GM23338 (cell line): ENCODE measurements at regions not wholly inside any gene's neighbourhood (a gene's known extent, or its start where the extent isn't known, plus 50 kb on each side); places are given as distances from the start of the nearest gene placed in this dataset.
A peak's percentile ranks its signal among the peaks of the same experiment; 100 is the strongest.

ENCODE experiments used
- ATAC-seq: fragments of 200-7000 bp; cut with Tn5 transposase; 3 replicates; pipeline ENCODE4 v1.9.1; 2020
- DNase-seq: peaks from one replicate; pipeline ENCODE4 v3.0.0-alpha.2; 2015; ENCODE audit warnings: low spot score
- H2AFZ ChIP-seq: fragments of 200-600 bp; sonication (generic); 2 replicates; pipeline ENCODE4 v1.8.0; 2016; ENCODE audit warnings: antibody characterized with exemption, mild to moderate bottlenecking, moderate library complexity
- H3F3A ChIP-seq: fragments of 200-600 bp; sonication (generic); replicated peaks from 2 replicates; pipeline ENCODE4 v1.8.0; 2017; ENCODE audit warnings: antibody characterized with exemption, mixed run types, low read depth
- H3K27ac ChIP-seq: fragments of 200-600 bp; sonication (generic); 2 replicates; pipeline ENCODE4 v1.6.1; 2016; ENCODE audit warnings: low read depth
- H3K27me3 ChIP-seq: fragments of 200-600 bp; sonication (generic); 2 replicates; pipeline ENCODE4 v1.8.0; 2016; ENCODE audit warnings: mild to moderate bottlenecking, mixed run types, moderate library complexity; ENCODE audit not compliant: insufficient read depth
- H3K36me3 ChIP-seq: fragments of 200-600 bp; sonication (generic); 2 replicates; pipeline ENCODE4 v1.8.0; 2016; ENCODE audit warnings: mild to moderate bottlenecking; ENCODE audit not compliant: insufficient read depth
- H3K4me1 ChIP-seq: fragments of 200-600 bp; sonication (generic); 2 replicates; pipeline ENCODE4 v1.8.0; 2016; ENCODE audit warnings: mild to moderate bottlenecking, moderate library complexity; ENCODE audit not compliant: insufficient read depth
- H3K4me2 ChIP-seq: fragments of 200-600 bp; sonication (generic); 2 replicates; pipeline ENCODE4 v1.7.1; 2017; ENCODE audit warnings: mixed run types
- H3K4me3 ChIP-seq: fragments of 200-600 bp; sonication (generic); 2 replicates; pipeline ENCODE4 v1.6.1; 2016; ENCODE audit warnings: mixed run types
- H3K79me2 ChIP-seq: fragments of 200-600 bp; sonication (generic); replicated peaks from 2 replicates; pipeline ENCODE4 v1.8.0; 2017; ENCODE audit warnings: mild to moderate bottlenecking; ENCODE audit not compliant: insufficient read depth
- H3K9me2 ChIP-seq: fragments of 200-600 bp; sonication (generic); 2 replicates; pipeline ENCODE4 v1.8.0; 2017; ENCODE audit not compliant: insufficient read depth
- H4K20me1 ChIP-seq: fragments of 200-600 bp; sonication (generic); replicated peaks from 2 replicates; pipeline ENCODE4 v1.8.0; 2017; ENCODE audit warnings: mild to moderate bottlenecking; ENCODE audit not compliant: insufficient read depth
- H3K27ac Mint-ChIP-seq: 2 replicates; pipeline ENCODE4 v1.8.0; 2020; ENCODE audit warnings: inconsistent platforms, mild to moderate bottlenecking, moderate library complexity, mixed read lengths
- H3K27me3 Mint-ChIP-seq: 3 replicates; pipeline ENCODE4 v1.8.0; 2022; ENCODE audit warnings: low read depth, mild to moderate bottlenecking, moderate library complexity, mixed read lengths, inconsistent platforms; ENCODE audit not compliant: insufficient read depth, poor library complexity
- H3K36me3 Mint-ChIP-seq: 3 replicates; pipeline ENCODE4 v1.8.0; 2021; ENCODE audit warnings: low read depth, mild to moderate bottlenecking, inconsistent platforms, moderate library complexity, mixed read lengths
- H3K4me1 Mint-ChIP-seq: 3 replicates; pipeline ENCODE4 v1.8.0; 2020; ENCODE audit warnings: mild to moderate bottlenecking, inconsistent platforms, mixed read lengths
- H3K4me3 Mint-ChIP-seq: 3 replicates; pipeline ENCODE4 v1.8.0; 2021; ENCODE audit warnings: moderate library complexity, mild to moderate bottlenecking, inconsistent platforms, mixed read lengths
- H3K9me3 Mint-ChIP-seq: 3 replicates; pipeline ENCODE4 v1.8.0; 2020; ENCODE audit warnings: moderate library complexity, mild to moderate bottlenecking, inconsistent platforms, mixed read lengths
- CREB1 ChIP-seq: fragments of 250-450 bp; sonication (Bioruptor Pico); IDR thresholded peaks from 2 replicates; pipeline ENCODE4 v1.5.0; 2020; ENCODE audit warnings: low read depth, mild to moderate bottlenecking, moderate library complexity
- EZH2 ChIP-seq: fragments of 200-600 bp; sonication (generic); IDR thresholded peaks from one replicate; pipeline ENCODE4 v1.8.0; 2017; ENCODE audit warnings: antibody characterized with exemption, mild to moderate bottlenecking, low read depth; ENCODE audit not compliant: unreplicated experiment
- EZH2phosphoT487 ChIP-seq: fragments of 200-600 bp; sonication (generic); IDR thresholded peaks from one replicate; pipeline ENCODE4 v1.8.1; 2018; ENCODE audit warnings: antibody characterized with exemption; ENCODE audit not compliant: unreplicated experiment
- JUNB ChIP-seq: IDR thresholded peaks from one replicate; pipeline ENCODE4 v1.6.1; 2016; ENCODE audit warnings: antibody characterized with exemption; ENCODE audit not compliant: unreplicated experiment
- NANOG ChIP-seq: IDR thresholded peaks from 2 replicates; pipeline ENCODE4 v1.6.1; 2016; ENCODE audit warnings: antibody characterized with exemption, borderline replicate concordance
- POLR2AphosphoS5 ChIP-seq: IDR thresholded peaks from 2 replicates; pipeline ENCODE4 v1.6.1; 2016; ENCODE audit warnings: antibody characterized with exemption, low read depth
- REST ChIP-seq: IDR thresholded peaks from one replicate; pipeline ENCODE4 v1.6.1; 2018; ENCODE audit warnings: antibody characterized with exemption; ENCODE audit not compliant: unreplicated experiment
- STAT1 ChIP-seq: IDR thresholded peaks from one replicate; pipeline ENCODE4 v1.6.1; 2016; ENCODE audit warnings: antibody characterized with exemption; ENCODE audit not compliant: unreplicated experiment
- ZNF114 ChIP-seq: fragments of 250-450 bp; sonication (Bioruptor Pico); IDR thresholded peaks from 2 replicates; pipeline ENCODE4 v1.5.0; 2020; ENCODE audit warnings: mild to moderate bottlenecking, moderate library complexity
- ZNF331 ChIP-seq: fragments of 250-450 bp; sonication (Bioruptor Pico); IDR thresholded peaks from 2 replicates; pipeline ENCODE4 v1.5.0; 2020; ENCODE audit warnings: low read depth, mild to moderate bottlenecking, moderate library complexity
- TF ChIP-seq, protein P1 (sequence below): fragments of 250-450 bp; sonication (Bioruptor Pico); IDR thresholded peaks from 2 replicates; pipeline ENCODE4 v1.5.0; 2020; ENCODE audit warnings: mild to moderate bottlenecking, moderate library complexity
- TF ChIP-seq, protein P2 (sequence below): IDR thresholded peaks from 2 replicates; pipeline ENCODE4 v1.6.1; 2016; ENCODE audit warnings: antibody characterized with exemption

GRCh38 chr6:71157345-71157744 is 131.3 kb upstream of the OGFRL1 start:
- Histone ChIP-seq H4K20me1 (no peaks in the 10 kb centered on the region), H3K4me3 (no peak overlapping the region), H3F3A (no peaks in the 10 kb centered on the region), H3K27me3 (no peaks in the 10 kb centered on the region), H3K9me2 (peaks cover 9% of the 10 kb centered on the region; the same call in 1 of the 2 replicates), H3K27ac (peak overlapping the region; percentile 27; the same call in 1 of the 2 replicates), H3K79me2 (no peaks in the 10 kb centered on the region), H3K4me1 (peaks cover 53% of the 10 kb centered on the region), H2AFZ (no peak overlapping the region), H3K36me3 (no peaks in the 10 kb centered on the region), H3K4me2 (peak overlapping the region; percentile 63)
- Mint-ChIP-seq H3K27me3 (no peaks in the 10 kb centered on the region), H3K36me3 (no peaks in the 10 kb centered on the region), H3K9me3 (no peaks in the 10 kb centered on the region), H3K4me1 (peaks cover 57% of the 10 kb centered on the region), H3K27ac (peak overlapping the region; percentile 80), H3K4me3 (no peak overlapping the region)
- ATAC-seq: peak; percentile 68
- no peak for TF ChIP-seq ZNF114 (CRISPR knock-in tag)
- no peak for TF ChIP-seq EZH2phosphoT487
- TF ChIP-seq, protein P1, sequence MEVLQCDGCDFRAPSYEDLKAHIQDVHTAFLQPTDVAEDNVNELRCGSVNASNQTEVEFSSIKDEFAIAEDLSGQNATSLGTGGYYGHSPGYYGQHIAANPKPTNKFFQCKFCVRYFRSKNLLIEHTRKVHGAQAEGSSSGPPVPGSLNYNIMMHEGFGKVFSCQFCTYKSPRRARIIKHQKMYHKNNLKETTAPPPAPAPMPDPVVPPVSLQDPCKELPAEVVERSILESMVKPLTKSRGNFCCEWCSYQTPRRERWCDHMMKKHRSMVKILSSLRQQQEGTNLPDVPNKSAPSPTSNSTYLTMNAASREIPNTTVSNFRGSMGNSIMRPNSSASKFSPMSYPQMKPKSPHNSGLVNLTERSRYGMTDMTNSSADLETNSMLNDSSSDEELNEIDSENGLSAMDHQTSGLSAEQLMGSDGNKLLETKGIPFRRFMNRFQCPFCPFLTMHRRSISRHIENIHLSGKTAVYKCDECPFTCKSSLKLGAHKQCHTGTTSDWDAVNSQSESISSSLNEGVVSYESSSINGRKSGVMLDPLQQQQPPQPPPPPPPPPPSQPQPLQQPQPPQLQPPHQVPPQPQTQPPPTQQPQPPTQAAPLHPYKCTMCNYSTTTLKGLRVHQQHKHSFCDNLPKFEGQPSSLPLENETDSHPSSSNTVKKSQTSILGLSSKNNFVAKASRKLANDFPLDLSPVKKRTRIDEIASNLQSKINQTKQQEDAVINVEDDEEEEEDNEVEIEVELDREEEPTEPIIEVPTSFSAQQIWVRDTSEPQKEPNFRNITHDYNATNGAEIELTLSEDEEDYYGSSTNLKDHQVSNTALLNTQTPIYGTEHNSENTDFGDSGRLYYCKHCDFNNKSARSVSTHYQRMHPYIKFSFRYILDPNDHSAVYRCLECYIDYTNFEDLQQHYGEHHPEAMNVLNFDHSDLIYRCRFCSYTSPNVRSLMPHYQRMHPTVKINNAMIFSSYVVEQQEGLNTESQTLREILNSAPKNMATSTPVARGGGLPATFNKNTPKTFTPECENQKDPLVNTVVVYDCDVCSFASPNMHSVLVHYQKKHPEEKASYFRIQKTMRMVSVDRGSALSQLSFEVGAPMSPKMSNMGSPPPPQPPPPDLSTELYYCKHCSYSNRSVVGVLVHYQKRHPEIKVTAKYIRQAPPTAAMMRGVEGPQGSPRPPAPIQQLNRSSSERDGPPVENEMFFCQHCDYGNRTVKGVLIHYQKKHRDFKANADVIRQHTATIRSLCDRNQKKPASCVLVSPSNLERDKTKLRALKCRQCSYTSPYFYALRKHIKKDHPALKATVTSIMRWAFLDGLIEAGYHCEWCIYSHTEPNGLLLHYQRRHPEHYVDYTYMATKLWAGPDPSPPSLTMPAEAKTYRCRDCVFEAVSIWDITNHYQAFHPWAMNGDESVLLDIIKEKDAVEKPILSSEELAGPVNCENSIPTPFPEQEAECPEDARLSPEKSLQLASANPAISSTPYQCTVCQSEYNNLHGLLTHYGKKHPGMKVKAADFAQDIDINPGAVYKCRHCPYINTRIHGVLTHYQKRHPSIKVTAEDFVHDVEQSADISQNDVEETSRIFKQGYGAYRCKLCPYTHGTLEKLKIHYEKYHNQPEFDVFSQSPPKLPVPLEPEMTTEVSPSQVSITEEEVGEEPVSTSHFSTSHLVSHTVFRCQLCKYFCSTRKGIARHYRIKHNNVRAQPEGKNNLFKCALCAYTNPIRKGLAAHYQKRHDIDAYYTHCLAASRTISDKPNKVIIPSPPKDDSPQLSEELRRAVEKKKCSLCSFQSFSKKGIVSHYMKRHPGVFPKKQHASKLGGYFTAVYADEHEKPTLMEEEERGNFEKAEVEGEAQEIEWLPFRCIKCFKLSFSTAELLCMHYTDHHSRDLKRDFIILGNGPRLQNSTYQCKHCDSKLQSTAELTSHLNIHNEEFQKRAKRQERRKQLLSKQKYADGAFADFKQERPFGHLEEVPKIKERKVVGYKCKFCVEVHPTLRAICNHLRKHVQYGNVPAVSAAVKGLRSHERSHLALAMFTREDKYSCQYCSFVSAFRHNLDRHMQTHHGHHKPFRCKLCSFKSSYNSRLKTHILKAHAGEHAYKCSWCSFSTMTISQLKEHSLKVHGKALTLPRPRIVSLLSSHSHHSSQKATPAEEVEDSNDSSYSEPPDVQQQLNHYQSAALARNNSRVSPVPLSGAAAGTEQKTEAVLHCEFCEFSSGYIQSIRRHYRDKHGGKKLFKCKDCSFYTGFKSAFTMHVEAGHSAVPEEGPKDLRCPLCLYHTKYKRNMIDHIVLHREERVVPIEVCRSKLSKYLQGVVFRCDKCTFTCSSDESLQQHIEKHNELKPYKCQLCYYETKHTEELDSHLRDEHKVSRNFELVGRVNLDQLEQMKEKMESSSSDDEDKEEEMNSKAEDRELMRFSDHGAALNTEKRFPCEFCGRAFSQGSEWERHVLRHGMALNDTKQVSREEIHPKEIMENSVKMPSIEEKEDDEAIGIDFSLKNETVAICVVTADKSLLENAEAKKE (CRISPR knock-in tag): no peak
- TF ChIP-seq POLR2AphosphoS5: no peak
- TF ChIP-seq NANOG: no peak
- TF ChIP-seq CREB1: no peak
- no peak for TF ChIP-seq ZNF331 (CRISPR knock-in tag)
- TF ChIP-seq JUNB: no peak
- no peak for TF ChIP-seq REST
- TF ChIP-seq STAT1: no peak
- TF ChIP-seq EZH2: no peak
- TF ChIP-seq, protein P2, sequence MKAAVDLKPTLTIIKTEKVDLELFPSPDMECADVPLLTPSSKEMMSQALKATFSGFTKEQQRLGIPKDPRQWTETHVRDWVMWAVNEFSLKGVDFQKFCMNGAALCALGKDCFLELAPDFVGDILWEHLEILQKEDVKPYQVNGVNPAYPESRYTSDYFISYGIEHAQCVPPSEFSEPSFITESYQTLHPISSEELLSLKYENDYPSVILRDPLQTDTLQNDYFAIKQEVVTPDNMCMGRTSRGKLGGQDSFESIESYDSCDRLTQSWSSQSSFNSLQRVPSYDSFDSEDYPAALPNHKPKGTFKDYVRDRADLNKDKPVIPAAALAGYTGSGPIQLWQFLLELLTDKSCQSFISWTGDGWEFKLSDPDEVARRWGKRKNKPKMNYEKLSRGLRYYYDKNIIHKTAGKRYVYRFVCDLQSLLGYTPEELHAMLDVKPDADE: no peak
- peak; percentile 19 for DNase-seq
